ENCODE measurements at regions not wholly inside any gene's neighbourhood (a gene's known extent, or its start where the extent isn't known, plus 50 kb on each side); places are given as distances from the start of the nearest gene placed in this dataset.

GRCh38 chr6:163745536-163746400 lies 331.2 kb downstream of the QKI start:
- Histone ChIP-seq H3K27ac (ENCODE audit: control insufficient read depth, insufficient read depth, low read length) (no peak overlapping the region), H3K79me2 (ENCODE audit: control insufficient read depth, insufficient read depth, low read length) (no peaks in the 10 kb centered on the region), H3K9ac (ENCODE audit: control insufficient read depth, extremely low read depth, insufficient read depth, low read length) (no peak overlapping the region), H3K9me3 (ENCODE audit: control insufficient read depth, low read depth, low read length) (no peaks in the 10 kb centered on the region), H3K4me3 (ENCODE audit: control insufficient read depth in 2 of 3, extremely low read depth in 1 of 3, insufficient read depth in 2 of 3, low read depth in 1 of 3, low read length in 3 of 3) (no peak overlapping the region), H3K27me3 (ENCODE audit: control insufficient read depth, extremely low read depth, insufficient read depth, low read length) (no peaks in the 10 kb centered on the region), H3K36me3 (ENCODE audit: control insufficient read depth in 2 of 2, extremely low read depth in 1 of 2, insufficient read depth in 2 of 2, low read length in 2 of 2) (no peaks in the 10 kb centered on the region), H3K4me2 (ENCODE audit: control insufficient read depth, extremely low read depth, insufficient read depth, low read depth, low read length) (peak overlapping the region; percentile 61), H4K20me1 (ENCODE audit: control insufficient read depth, extremely low read depth, insufficient read depth, low read length) (no peaks in the 10 kb centered on the region), H2AFZ (ENCODE audit: control insufficient read depth, low read length) (no peak overlapping the region), H3K4me1 (ENCODE audit: control insufficient read depth, extremely low read depth, insufficient read depth, low read length) (peaks cover 17% of the 10 kb centered on the region), H3K9me1 (ENCODE audit: control insufficient read depth, extremely low read depth, insufficient read depth, low read length) (no peaks in the 10 kb centered on the region)
- dilution Hi-C loops (cut with MboI; ENCODE audit: extremely low pct_ligation_motif_present, low sequenced_read_pairs) = no loop called here
- DNase-seq (ENCODE audit: low read depth, low spot score) (peak; percentile 94), FAIRE-seq (peak; percentile 98)
- no peak for TF ChIP-seq EZH2 (IDR thresholded peaks at IDR 0.05; ENCODE audit: low read length)
- TF ChIP-seq CTCF (optimal IDR thresholded peaks at IDR 0.05 in 1 of 3, IDR thresholded peaks at IDR 0.05 in 1 of 3, conservative IDR thresholded peaks at IDR 0.05 in 1 of 3; ENCODE audit: extremely low read depth in 1 of 3, insufficient read depth in 2 of 3, low read length in 3 of 3) = peak in 1 of 3 experiments; percentile 26

GRCh38 chr6:163744256-163744925 lies 329.9 kb downstream of the QKI start:
- H3K9ac ChIP-seq (ENCODE audit: control insufficient read depth, extremely low read depth, insufficient read depth, low read length) = no peak overlapping the region
- H3K79me2 ChIP-seq (ENCODE audit: control insufficient read depth, insufficient read depth, low read length) = no peaks in the 10 kb centered on the region
- dilution Hi-C loops (cut with MboI; ENCODE audit: extremely low pct_ligation_motif_present, low sequenced_read_pairs) = no loop called here
- no peak overlapping the region for H3K4me2 ChIP-seq (ENCODE audit: control insufficient read depth, extremely low read depth, insufficient read depth, low read depth, low read length)
- no peaks in the 10 kb centered on the region for H4K20me1 ChIP-seq (ENCODE audit: control insufficient read depth, extremely low read depth, insufficient read depth, low read length)
- H3K27me3 ChIP-seq (ENCODE audit: control insufficient read depth, extremely low read depth, insufficient read depth, low read length) = no peaks in the 10 kb centered on the region
- H3K9me3 ChIP-seq (ENCODE audit: control insufficient read depth, low read depth, low read length) = no peaks in the 10 kb centered on the region
- no peak overlapping the region for H2AFZ ChIP-seq (ENCODE audit: control insufficient read depth, low read length)
- H3K9me1 ChIP-seq (ENCODE audit: control insufficient read depth, extremely low read depth, insufficient read depth, low read length) = no peaks in the 10 kb centered on the region
- no peak overlapping the region for H3K27ac ChIP-seq (ENCODE audit: control insufficient read depth, insufficient read depth, low read length)
- DNase-seq (ENCODE audit: low read depth, low spot score) (no peak), FAIRE-seq (no peak)
- no peaks in the 10 kb centered on the region for H3K36me3 ChIP-seq (ENCODE audit: control insufficient read depth in 2 of 2, extremely low read depth in 1 of 2, insufficient read depth in 2 of 2, low read length in 2 of 2)
- TF ChIP-seq EZH2 (IDR thresholded peaks at IDR 0.05; ENCODE audit: low read length) (no peak), CTCF (optimal IDR thresholded peaks at IDR 0.05 in 1 of 3, IDR thresholded peaks at IDR 0.05 in 1 of 3, conservative IDR thresholded peaks at IDR 0.05 in 1 of 3; ENCODE audit: extremely low read depth in 1 of 3, insufficient read depth in 2 of 3, low read length in 3 of 3) (no peak)
- peaks cover 9% of the 10 kb centered on the region for H3K4me1 ChIP-seq (ENCODE audit: control insufficient read depth, extremely low read depth, insufficient read depth, low read length)
- H3K4me3 ChIP-seq (ENCODE audit: control insufficient read depth in 2 of 3, extremely low read depth in 1 of 3, insufficient read depth in 2 of 3, low read depth in 1 of 3, low read length in 3 of 3) = no peak overlapping the region

All from keratinocyte (primary cell).